ENCODE measurements at regions not wholly inside any gene's neighbourhood (a gene's known extent, or its start where the extent isn't known, plus 50 kb on each side); places are given as distances from the start of the nearest gene placed in this dataset.

DNA sequence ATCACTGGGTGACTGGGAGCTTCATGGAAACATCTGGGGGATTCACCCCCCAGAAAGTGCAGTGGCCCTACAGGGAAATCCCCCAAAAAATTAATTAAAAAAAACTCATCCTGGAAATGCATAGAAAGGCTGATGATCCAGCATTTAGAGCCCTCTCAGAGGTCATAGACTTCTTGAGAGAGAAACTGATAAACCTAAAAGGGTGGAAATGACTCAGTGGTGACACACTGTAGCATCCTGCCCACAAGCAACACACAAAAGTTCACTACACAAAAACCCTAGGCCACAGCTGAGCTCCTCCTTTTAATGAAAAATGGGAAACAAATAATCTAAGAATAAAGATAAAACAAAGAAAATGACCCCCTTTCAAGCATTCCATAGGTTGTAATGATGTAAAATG, 911.5 kb downstream of the GLUD2 start:
- Mint-ChIP-seq H3K4me1 (no peaks in the 10 kb centered on the region), H3K27me3 (ENCODE audit: low read depth) (no peaks in the 10 kb centered on the region), H3K27ac (no peak overlapping the region), H3K36me3 (ENCODE audit: low read depth) (no peaks in the 10 kb centered on the region), H3K9me3 (peaks cover 22% of the 10 kb centered on the region), H3K4me3 (no peak overlapping the region)
- TF ChIP-seq CTCF (IDR thresholded peaks at IDR 0.05; ENCODE audit: unreplicated experiment in 3 of 3) = no peak

DNA sequence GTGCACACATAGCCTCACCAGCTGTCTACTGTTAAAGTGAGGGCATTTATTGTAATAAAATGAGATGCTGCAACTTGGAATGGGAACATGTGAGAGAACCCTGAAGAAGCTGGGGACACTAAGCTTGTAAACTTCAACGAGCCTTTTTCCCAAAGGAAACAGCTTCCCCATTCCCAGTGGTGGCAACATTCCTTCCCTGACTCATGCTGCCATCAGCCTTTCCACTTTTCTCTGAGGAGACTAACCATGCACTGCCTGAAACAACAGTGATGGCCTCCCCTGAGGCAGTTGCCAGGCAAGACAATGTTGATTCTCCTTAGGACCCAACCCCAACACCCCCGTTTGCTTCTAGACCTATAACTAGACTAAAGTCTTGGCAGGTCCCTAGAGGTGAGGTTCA, 928.3 kb downstream of the GLUD2 start:
- no peak overlapping the region for H3K4me3 Mint-ChIP-seq
- H3K9me3 Mint-ChIP-seq = peaks cover 20% of the 10 kb centered on the region
- H3K4me1 Mint-ChIP-seq = no peaks in the 10 kb centered on the region
- no peaks in the 10 kb centered on the region for H3K36me3 Mint-ChIP-seq (ENCODE audit: low read depth)
- H3K27ac Mint-ChIP-seq = no peak overlapping the region
- H3K27me3 Mint-ChIP-seq (ENCODE audit: low read depth) = no peaks in the 10 kb centered on the region
- TF ChIP-seq CTCF (IDR thresholded peaks at IDR 0.05; ENCODE audit: unreplicated experiment in 3 of 3) = no peak

DNA sequence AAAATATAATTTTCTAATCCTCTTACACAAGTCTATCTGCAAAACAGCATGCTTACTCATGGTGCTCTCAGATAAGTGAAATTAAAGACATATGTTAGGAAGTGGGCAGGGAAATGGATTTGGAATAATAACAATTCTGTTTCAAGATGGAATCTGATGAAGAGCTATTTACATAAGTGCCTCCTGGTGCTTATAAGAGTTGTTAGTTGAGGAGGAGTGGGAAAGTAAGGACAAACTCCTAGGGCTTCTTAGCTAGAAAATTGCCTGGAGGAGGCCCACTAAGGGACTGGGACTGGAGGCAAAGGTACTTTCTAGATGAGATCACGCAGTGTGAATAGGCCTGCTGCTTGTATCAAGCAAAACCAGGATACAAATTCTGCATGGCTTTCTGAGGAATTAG, 939.8 kb downstream of the GLUD2 start:
- Mint-ChIP-seq H3K36me3 (ENCODE audit: low read depth) (no peaks in the 10 kb centered on the region), H3K4me1 (no peaks in the 10 kb centered on the region), H3K27ac (no peak overlapping the region), H3K27me3 (ENCODE audit: low read depth) (no peaks in the 10 kb centered on the region), H3K4me3 (no peak overlapping the region), H3K9me3 (peaks cover 13% of the 10 kb centered on the region)
- TF ChIP-seq CTCF (IDR thresholded peaks at IDR 0.05; ENCODE audit: unreplicated experiment in 3 of 3) = no peak

DNA sequence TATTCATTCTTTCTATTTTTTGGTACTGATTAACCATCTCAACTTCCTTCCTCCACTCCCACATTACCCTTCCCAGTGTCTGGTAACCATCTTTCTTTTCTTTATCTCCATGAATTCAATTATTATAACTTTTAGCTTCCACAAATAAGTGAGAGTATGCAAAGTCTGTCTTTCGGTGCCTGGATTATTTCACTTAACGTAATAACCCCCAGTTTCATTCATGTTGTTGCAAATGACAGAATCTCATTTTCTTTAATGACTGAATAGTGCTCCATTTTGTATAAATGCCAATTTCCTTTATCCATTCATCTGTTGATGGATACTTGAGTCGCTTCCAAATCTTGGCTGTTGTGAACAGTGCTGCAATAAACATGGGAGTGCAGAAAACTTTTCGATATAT, 940.4 kb downstream of the GLUD2 start:
- Mint-ChIP-seq H3K4me3 (no peak overlapping the region), H3K4me1 (no peaks in the 10 kb centered on the region), H3K27ac (no peak overlapping the region), H3K27me3 (ENCODE audit: low read depth) (no peaks in the 10 kb centered on the region), H3K36me3 (ENCODE audit: low read depth) (no peaks in the 10 kb centered on the region), H3K9me3 (peaks cover 13% of the 10 kb centered on the region)
- TF ChIP-seq CTCF (IDR thresholded peaks at IDR 0.05; ENCODE audit: unreplicated experiment in 3 of 3) = no peak

GRCh38 chrX:122004127-122004526, 956.7 kb downstream of the GLUD2 start:
- no peak overlapping the region for H3K4me3 Mint-ChIP-seq
- H3K27me3 Mint-ChIP-seq (ENCODE audit: low read depth) = no peaks in the 10 kb centered on the region
- no peaks in the 10 kb centered on the region for H3K4me1 Mint-ChIP-seq
- H3K9me3 Mint-ChIP-seq = peaks cover 12% of the 10 kb centered on the region
- TF ChIP-seq CTCF (IDR thresholded peaks at IDR 0.05; ENCODE audit: unreplicated experiment in 3 of 3) = no peak
- H3K27ac Mint-ChIP-seq = no peak overlapping the region
- no peaks in the 10 kb centered on the region for H3K36me3 Mint-ChIP-seq (ENCODE audit: low read depth)

DNA sequence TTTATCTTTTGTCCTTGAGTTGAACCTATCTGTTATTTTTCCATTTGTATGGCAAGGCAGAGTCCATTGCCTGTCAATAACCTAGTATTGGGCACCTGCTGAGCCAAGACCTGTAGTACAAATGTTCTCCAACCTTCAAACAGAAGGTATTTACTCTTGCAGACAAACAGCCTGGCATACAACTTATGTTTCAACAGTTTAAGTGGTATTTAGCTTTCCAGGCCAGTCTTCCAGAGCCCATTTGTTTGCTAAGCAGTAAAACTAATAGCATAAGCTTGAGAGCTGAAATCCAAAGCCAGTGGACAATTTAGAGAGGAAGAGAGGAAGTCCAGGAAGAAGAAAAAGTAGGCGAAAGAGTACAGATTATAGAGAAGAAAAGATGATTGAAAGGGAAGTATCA, 979.3 kb downstream of the GLUD2 start:
- no peaks in the 10 kb centered on the region for H3K36me3 Mint-ChIP-seq (ENCODE audit: low read depth)
- no peak for TF ChIP-seq CTCF (IDR thresholded peaks at IDR 0.05; ENCODE audit: unreplicated experiment in 3 of 3)
- peaks cover 4% of the 10 kb centered on the region for H3K9me3 Mint-ChIP-seq
- no peak overlapping the region for H3K27ac Mint-ChIP-seq
- no peaks in the 10 kb centered on the region for H3K27me3 Mint-ChIP-seq (ENCODE audit: low read depth)
- no peak overlapping the region for H3K4me3 Mint-ChIP-seq
- H3K4me1 Mint-ChIP-seq = no peaks in the 10 kb centered on the region

Measured in nephron (organoid).